HG02973 (cell line): ENCODE measurements at regions not wholly inside any gene's neighbourhood (a gene's known extent, or its start where the extent isn't known, plus 50 kb on each side); places are given as distances from the start of the nearest gene placed in this dataset.
"Not testable (repeated sequence)": the region's sequence is repeated elsewhere in the genome, so short reads cannot be mapped to it uniquely, and the experiment has no call there.

Source experiments
- ATAC-seq: cut with Tn5 transposase; IDR thresholded peaks from one replicate; pipeline ENCODE4 v1.9.1; 2021; ENCODE audit warnings: moderate library complexity; ENCODE audit not compliant: unreplicated experiment

- no peak for ATAC-seq
These were observed 423.7 kb upstream of the ZNF804A start for GRCh38 chr2:184174493-184175104.

- no peak for ATAC-seq
These were observed 420.1 kb upstream of the ZNF804A start for GRCh38 chr2:184178229-184178628.

GRCh38 chr2:184186436-184186835, 411.9 kb upstream of the ZNF804A start:
- ATAC-seq = no peak

- ATAC-seq = no peak
These were observed 410.8 kb upstream of the ZNF804A start for GRCh38 chr2:184187421-184187971.

GRCh38 chr2:184190725-184191124, 407.6 kb upstream of the ZNF804A start:
- no peak for ATAC-seq

- ATAC-seq = no peak
These were observed 405.7 kb upstream of the ZNF804A start for GRCh38 chr2:184192649-184193048.

- no peak for ATAC-seq
These were observed 400.9 kb upstream of the ZNF804A start for GRCh38 chr2:184197413-184197812.

- ATAC-seq = not testable (repeated sequence)
These were observed 399.5 kb upstream of the ZNF804A start for GRCh38 chr2:184198791-184199190.

GRCh38 chr2:184199274-184199673, 399.1 kb upstream of the ZNF804A start:
- ATAC-seq = no peak

- ATAC-seq = no peak
These were observed 397.1 kb upstream of the ZNF804A start for GRCh38 chr2:184201246-184201645.

- no peak for ATAC-seq
These were observed 394.7 kb upstream of the ZNF804A start for GRCh38 chr2:184203661-184204060.

GRCh38 chr2:184205048-184205596, 393.2 kb upstream of the ZNF804A start:
- ATAC-seq = no peak

- no peak for ATAC-seq
These were observed 392.3 kb upstream of the ZNF804A start for GRCh38 chr2:184206045-184206444.

- ATAC-seq = no peak
These were observed 388.0 kb upstream of the ZNF804A start for GRCh38 chr2:184210329-184210728.

GRCh38 chr2:184215745-184216144, 382.6 kb upstream of the ZNF804A start:
- ATAC-seq = no peak

GRCh38 chr2:184256611-184257010, 341.7 kb upstream of the ZNF804A start:
- no peak for ATAC-seq

- ATAC-seq = no peak
These were observed 337.0 kb upstream of the ZNF804A start for GRCh38 chr2:184261331-184261730.

- no peak for ATAC-seq
These were observed 336.5 kb upstream of the ZNF804A start for GRCh38 chr2:184261818-184262217.

- no peak for ATAC-seq
These were observed 329.3 kb upstream of the ZNF804A start for GRCh38 chr2:184268900-184269477.

GRCh38 chr2:184270660-184271059, 327.7 kb upstream of the ZNF804A start:
- ATAC-seq = no peak

- no peak for ATAC-seq
These were observed 326.3 kb upstream of the ZNF804A start for GRCh38 chr2:184272056-184272455.

GRCh38 chr2:184294831-184295230, 303.5 kb upstream of the ZNF804A start:
- ATAC-seq = no peak
